GM21576 (cell line): ENCODE measurements at regions not wholly inside any gene's neighbourhood (a gene's known extent, or its start where the extent isn't known, plus 50 kb on each side); places are given as distances from the start of the nearest gene placed in this dataset.

ENCODE experiments used
- ATAC-seq: cut with Tn5 transposase; IDR thresholded peaks from one replicate; pipeline ENCODE4 v1.9.1; 2021; ENCODE audit warnings: mild to moderate bottlenecking, moderate library complexity; ENCODE audit not compliant: unreplicated experiment

- ATAC-seq = no peak
Observed at GRCh38 chr18:25001803-25002202, 350.2 kb downstream of the ZNF521 start.

DNA sequence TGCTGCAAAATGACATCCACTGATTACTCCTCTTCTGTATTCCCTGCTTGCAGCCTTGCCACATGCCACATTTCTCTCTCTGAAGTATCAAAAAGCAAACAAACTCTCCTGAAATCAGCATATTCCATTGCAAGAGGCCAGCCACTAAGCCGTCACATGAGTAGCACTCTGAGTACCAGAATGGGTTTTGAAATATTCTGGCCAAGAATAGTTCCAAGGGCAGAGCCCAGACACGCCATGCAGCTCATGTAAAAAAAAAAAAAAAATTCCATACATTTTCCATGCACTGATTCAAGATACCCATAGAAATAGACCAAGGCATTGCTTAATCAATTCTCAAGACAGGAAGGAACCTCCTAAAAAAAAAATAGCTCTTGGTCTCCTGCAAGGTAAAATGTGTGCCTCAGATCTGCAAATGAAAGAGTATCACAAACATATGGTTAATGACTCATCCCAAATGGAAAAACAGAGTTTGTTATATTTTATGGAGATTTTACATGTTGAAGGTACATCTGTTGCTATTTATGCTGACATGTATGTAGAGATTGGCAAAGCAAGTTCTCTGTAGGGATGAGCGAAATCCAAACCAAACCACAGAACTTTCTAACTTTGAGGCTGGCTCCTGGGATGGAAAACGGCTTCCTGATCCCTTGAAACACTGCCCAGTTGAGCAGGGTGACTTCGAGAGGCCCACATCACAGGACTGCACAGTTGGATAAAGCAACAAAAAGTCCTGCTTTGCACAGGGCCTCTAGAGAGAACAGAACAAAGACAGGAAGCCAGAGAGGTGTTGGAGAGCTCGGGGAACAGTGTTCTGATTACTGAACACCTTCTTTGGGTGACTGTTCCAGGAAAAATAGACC lies 346.2 kb downstream of the ZNF521 start:
- no peak for ATAC-seq

DNA sequence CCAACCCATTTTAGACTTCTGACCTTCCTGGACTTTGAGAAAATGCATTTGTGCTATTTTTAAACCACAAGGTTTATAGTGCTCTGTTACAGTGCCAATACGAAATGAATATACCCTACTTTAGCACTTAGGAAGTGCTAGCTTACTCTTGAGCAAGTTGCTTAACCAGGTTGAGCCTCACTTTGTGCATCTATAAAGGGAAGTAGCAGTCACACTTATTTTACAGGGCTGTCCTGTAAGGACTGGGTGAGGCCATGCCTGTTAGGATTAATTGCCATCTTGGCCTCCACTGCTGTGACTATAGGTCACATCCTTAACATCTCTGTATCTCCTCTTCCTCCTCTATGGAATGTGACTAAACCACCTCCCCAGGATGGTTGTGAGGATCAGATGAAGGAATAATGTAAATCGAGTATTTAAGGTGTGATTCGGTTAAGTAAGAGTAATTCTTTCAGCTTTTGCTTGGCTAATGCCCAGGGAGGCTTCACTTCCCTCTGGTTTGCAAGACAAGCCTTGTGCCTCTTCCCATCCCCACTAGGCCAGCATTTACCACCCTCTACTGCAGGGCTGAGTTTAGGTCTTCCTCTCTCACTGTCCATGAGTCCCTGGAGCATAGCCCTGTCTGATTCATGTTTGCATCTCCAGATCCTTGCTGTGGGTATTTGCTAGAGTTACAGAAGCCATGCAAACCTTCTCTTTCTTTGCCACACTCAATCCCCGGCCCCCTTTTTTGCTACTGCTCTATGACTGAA lies 341.2 kb downstream of the ZNF521 start:
- no peak for ATAC-seq
